Lung (tissue), 11 donors: ENCODE measurements at regions not wholly inside any gene's neighbourhood (a gene's known extent, or its start where the extent isn't known, plus 50 kb on each side); places are given as distances from the start of the nearest gene placed in this dataset.
A peak's percentile ranks its signal among the peaks of the same experiment; 100 is the strongest.

ENCODE experiments used
- ATAC-seq: fragments of 200-7000 bp; cut with Tn5 transposase; one replicate; pipeline ENCODE4 v1.9.1; 2020; ENCODE audit warnings: moderate number of reproducible peaks; ENCODE audit not compliant: insufficient read depth, low FRiP score
- DNase-seq, 3 donors: peaks; one replicate each; pipeline ENCODE4 v3.0.0-alpha.2; 2013 to 2017
- H3K27ac ChIP-seq, 2 donors: one replicate each; pipeline ENCODE4 v1.5.1; 2013; ENCODE audit warnings: mild to moderate bottlenecking in 2 of 2, moderate library complexity in 2 of 2, control low read depth in 1 of 2, inconsistent platforms in 1 of 2, low read depth in 1 of 2, low read length in 1 of 2
- H3K27me3 ChIP-seq, 3 donors: one replicate each; pipeline ENCODE4 v1.5.1; 2013; ENCODE audit warnings: low read length in 2 of 3; ENCODE audit not compliant: control insufficient read depth in 3 of 3, insufficient read depth in 3 of 3
- H3K36me3 ChIP-seq, 4 donors: one replicate each; pipeline ENCODE4 v1.5.1; 2013; ENCODE audit warnings: low read length in 4 of 4, mild to moderate bottlenecking in 1 of 4, moderate library complexity in 1 of 4; ENCODE audit not compliant: control insufficient read depth in 4 of 4, insufficient read depth in 4 of 4
- H3K4me1 ChIP-seq, 5 donors: one replicate each; pipeline ENCODE4 v1.5.1; 2013; ENCODE audit warnings: low read length in 5 of 5, mild to moderate bottlenecking in 2 of 5, moderate library complexity in 1 of 5; ENCODE audit not compliant: control insufficient read depth in 5 of 5, insufficient read depth in 5 of 5
- H3K4me3 ChIP-seq: one replicate; pipeline ENCODE4 v1.5.1; 2013; ENCODE audit warnings: mild to moderate bottlenecking, control low read depth, moderate library complexity
- H3K9ac ChIP-seq, 2 donors: one replicate each; pipeline ENCODE4 v1.5.1; 2013; ENCODE audit warnings: low read length in 2 of 2, control low read depth in 1 of 2; ENCODE audit not compliant: insufficient read depth in 1 of 2
- H3K9me3 ChIP-seq, 4 donors: one replicate each; pipeline ENCODE4 v1.5.1; 2013; ENCODE audit warnings: low read length in 3 of 4, mild to moderate bottlenecking in 1 of 4, moderate library complexity in 1 of 4; ENCODE audit not compliant: control insufficient read depth in 4 of 4, insufficient read depth in 3 of 4
- WGBS, 2 donors: extraction: QIAGEN DNeasy Blood & Tissue Kit; methylation state at CpG; one replicate each; pipeline ENCODE4 v1.1.7; 2013; 5-methylcytosine and 5-hydroxymethylcytosine counted together
- TF ChIP-seq, protein P1 (sequence below): IDR thresholded peaks from 2 replicates; pipeline ENCODE4 v1.5.1; 2012; ENCODE audit warnings: mild to moderate bottlenecking; ENCODE audit errors: control extremely low read depth, extremely low read depth
- donor health status: control.
- donor health status: control.
- donor health status: Bipolar disorder and iron deficiency.
- donor health status: healthy.
- donor health status: DM: yes; HTN: yes; CAD: no.

DNA sequence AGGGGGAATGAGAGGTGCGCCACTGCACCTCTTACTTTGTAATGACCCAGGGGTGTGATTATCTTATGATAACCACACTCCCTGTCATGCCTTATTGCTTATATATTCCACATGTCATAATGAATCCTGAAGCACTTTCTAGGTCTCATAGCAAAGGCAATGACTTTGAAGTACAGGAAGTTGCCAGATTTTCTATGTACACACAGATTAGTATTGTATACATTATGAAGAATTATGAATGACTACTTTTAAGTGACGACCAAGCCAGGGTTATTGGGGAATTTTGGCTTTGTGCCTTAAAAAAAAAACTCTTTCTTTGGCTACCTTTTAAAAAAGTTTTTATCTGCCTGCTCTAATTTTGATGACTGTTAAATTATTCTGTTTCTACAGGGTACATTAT lies 269.6 kb downstream of the MDFIC start:
- no peak overlapping the region for H3K27ac ChIP-seq
- H3K27me3 ChIP-seq = no peaks in the 10 kb centered on the region
- DNase-seq (peak in 2 of 3 donors; percentile 81 to 82), ATAC-seq (no peak)
- H3K36me3 ChIP-seq = no peaks in the 10 kb centered on the region
- H3K4me1 ChIP-seq = peaks cover 0 to 20% (median 0%) of the 10 kb centered on the region in 5 donors
- no peak overlapping the region for H3K9ac ChIP-seq
- H3K9me3 ChIP-seq = no peaks in the 10 kb centered on the region
- TF ChIP-seq, protein P1, sequence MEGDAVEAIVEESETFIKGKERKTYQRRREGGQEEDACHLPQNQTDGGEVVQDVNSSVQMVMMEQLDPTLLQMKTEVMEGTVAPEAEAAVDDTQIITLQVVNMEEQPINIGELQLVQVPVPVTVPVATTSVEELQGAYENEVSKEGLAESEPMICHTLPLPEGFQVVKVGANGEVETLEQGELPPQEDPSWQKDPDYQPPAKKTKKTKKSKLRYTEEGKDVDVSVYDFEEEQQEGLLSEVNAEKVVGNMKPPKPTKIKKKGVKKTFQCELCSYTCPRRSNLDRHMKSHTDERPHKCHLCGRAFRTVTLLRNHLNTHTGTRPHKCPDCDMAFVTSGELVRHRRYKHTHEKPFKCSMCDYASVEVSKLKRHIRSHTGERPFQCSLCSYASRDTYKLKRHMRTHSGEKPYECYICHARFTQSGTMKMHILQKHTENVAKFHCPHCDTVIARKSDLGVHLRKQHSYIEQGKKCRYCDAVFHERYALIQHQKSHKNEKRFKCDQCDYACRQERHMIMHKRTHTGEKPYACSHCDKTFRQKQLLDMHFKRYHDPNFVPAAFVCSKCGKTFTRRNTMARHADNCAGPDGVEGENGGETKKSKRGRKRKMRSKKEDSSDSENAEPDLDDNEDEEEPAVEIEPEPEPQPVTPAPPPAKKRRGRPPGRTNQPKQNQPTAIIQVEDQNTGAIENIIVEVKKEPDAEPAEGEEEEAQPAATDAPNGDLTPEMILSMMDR = no peak
- H3K4me3 ChIP-seq = no peak overlapping the region
- WGBS, 2 donors = 45 to 52% methylated on average over 2 of the region's 2 CpGs

DNA sequence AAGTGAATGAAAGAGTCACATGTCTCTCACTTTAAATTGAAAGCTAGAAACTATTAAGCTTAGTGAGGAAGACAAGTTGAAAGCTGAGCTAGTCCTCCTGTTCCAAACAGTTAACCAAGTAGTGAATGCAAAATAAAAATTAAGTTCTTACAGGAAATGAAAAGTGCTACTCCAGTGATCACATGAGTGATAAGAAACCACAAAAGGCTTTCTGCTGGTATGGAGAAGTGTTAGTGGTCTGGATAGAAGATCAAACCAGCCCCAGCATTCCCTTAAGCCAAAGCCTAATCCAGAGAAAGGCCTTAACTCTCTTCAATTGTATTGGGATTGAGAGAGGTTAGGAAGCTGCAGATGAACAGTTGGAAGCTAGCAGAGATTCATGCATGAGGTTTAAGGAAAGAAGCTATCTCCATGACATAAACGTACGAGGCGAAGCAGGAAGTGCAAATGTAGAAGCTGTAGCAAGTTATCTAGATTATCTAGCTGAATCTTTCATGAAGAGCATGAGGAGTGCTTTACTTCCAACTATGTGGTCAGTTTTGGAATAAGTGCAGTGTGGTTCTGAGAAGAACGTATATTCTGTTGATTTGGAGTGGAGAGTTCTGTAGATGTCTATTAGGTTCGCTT lies 261.6 kb downstream of the MDFIC start:
- TF ChIP-seq, protein P1 = no peak
- no peak overlapping the region for H3K4me3 ChIP-seq
- WGBS, 2 donors = 44 to 63% methylated on average over 5 of the region's 5 CpGs
- H3K9me3 ChIP-seq = no peaks in the 10 kb centered on the region
- no peak overlapping the region for H3K9ac ChIP-seq
- no peak for ATAC-seq
- DNase-seq = peak in 2 of 3 donors; percentile 7 to 18
- peaks cover 0 to 5% (median 0%) of the 10 kb centered on the region in 5 donors for H3K4me1 ChIP-seq
- no peaks in the 10 kb centered on the region for H3K27me3 ChIP-seq
- no peaks in the 10 kb centered on the region for H3K36me3 ChIP-seq
- no peak overlapping the region for H3K27ac ChIP-seq

DNA sequence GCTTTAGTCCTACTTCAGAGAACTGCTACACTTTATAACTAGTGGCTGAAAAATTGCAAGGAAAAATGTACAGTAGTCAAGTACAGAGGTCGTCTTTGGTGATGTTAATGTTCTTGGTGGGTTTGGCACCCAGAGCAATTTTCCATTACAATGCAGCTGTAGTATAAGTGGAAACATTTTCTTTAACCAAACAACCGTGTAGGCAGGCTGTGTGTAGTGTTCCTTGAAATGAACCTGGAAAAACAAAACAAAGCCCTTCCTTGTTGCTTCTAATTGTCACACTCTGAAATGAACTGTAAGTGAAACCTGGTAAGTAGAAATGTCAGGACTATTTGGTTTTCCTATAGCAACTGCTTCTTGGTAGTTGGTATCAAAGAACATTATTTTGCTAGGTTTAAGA lies 256.9 kb downstream of the MDFIC start:
- ATAC-seq = no peak
- 23 to 56% methylated on average over 2 of the region's 2 CpGs for WGBS, 2 donors
- Histone ChIP-seq H3K27me3 (no peaks in the 10 kb centered on the region), H3K4me3 (no peak overlapping the region), H3K4me1 (peaks cover 0 to 5% (median 0%) of the 10 kb centered on the region in 5 donors), H3K9ac (no peak overlapping the region), H3K27ac (no peak overlapping the region), H3K36me3 (no peaks in the 10 kb centered on the region), H3K9me3 (no peaks in the 10 kb centered on the region)
- peak in 2 of 3 donors; percentile 33 to 42 for DNase-seq
- TF ChIP-seq, protein P1 = no peak

DNA sequence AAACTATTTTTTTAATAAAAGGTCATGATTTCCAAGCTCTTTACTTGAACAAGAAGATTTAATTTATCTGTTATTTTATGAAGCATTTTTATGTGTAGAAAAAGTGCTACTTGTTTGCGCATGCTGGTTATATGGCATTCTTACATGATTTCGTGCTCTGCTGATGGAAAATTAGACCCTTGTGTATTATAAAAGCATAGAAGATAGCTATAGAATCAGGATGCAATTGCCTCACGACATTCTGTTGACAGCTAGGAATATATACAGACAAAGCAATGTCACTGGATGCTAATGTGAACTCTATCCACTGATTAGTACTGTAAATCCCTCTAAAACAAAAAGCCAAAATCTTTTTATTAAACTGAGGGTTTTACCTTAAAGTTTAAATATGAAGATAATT lies 255.9 kb downstream of the MDFIC start:
- DNase-seq (no peak), ATAC-seq (no peak)
- Histone ChIP-seq H3K9ac (no peak overlapping the region), H3K4me1 (peaks cover 0 to 5% (median 0%) of the 10 kb centered on the region in 5 donors), H3K4me3 (no peak overlapping the region), H3K27me3 (no peaks in the 10 kb centered on the region), H3K27ac (no peak overlapping the region), H3K36me3 (no peaks in the 10 kb centered on the region), H3K9me3 (no peaks in the 10 kb centered on the region)
- 90 to 91% methylated on average over 3 of the region's 3 CpGs for WGBS, 2 donors
- TF ChIP-seq, protein P1 = no peak
